ENCODE measurements at regions not wholly inside any gene's neighbourhood (a gene's known extent, or its start where the extent isn't known, plus 50 kb on each side); places are given as distances from the start of the nearest gene placed in this dataset.
"Not testable (repeated sequence)": the region's sequence is repeated elsewhere in the genome, so short reads cannot be mapped to it uniquely, and the experiment has no call there.

DNA sequence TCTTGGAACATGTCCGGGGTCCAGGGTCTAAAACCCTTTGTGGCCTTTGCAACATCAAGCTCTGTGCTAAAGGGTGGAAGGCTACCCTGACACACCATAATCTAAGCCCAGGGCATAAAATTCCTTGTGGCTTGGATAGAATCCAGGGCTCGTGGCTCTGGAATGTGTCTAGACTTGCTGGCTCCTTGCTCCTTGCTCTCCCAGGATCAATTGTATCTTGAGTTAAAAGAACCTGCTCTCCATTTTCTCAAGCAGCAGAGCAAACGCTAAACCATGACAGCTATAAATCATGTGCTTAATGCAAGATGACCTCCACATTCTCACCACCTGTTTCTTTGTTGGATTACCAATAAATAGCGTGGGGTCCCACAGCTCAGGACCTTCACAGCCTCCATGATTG lies 1140.9 kb upstream of the TMPRSS15 start:
- TF ChIP-seq, protein P1, sequence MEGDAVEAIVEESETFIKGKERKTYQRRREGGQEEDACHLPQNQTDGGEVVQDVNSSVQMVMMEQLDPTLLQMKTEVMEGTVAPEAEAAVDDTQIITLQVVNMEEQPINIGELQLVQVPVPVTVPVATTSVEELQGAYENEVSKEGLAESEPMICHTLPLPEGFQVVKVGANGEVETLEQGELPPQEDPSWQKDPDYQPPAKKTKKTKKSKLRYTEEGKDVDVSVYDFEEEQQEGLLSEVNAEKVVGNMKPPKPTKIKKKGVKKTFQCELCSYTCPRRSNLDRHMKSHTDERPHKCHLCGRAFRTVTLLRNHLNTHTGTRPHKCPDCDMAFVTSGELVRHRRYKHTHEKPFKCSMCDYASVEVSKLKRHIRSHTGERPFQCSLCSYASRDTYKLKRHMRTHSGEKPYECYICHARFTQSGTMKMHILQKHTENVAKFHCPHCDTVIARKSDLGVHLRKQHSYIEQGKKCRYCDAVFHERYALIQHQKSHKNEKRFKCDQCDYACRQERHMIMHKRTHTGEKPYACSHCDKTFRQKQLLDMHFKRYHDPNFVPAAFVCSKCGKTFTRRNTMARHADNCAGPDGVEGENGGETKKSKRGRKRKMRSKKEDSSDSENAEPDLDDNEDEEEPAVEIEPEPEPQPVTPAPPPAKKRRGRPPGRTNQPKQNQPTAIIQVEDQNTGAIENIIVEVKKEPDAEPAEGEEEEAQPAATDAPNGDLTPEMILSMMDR (conservative IDR thresholded peaks at IDR 0.05; ENCODE audit: low read length): not testable (repeated sequence)
- TF ChIP-seq EZH2phosphoT487 (IDR thresholded peaks at IDR 0.05; ENCODE audit: borderline replicate concordance, low read depth, low read length): not testable (repeated sequence)

All from OCI-LY7 (cell line).